Calu3 (cell line): ENCODE measurements at regions not wholly inside any gene's neighbourhood (a gene's known extent, or its start where the extent isn't known, plus 50 kb on each side); places are given as distances from the start of the nearest gene placed in this dataset.

Experiments used
- BruUV-seq: library from RNA; stranded (reverse); fragments of 400-500 nt; replicated peaks from 2 replicates; lab custom pipeline; 2021; lab: Mats Ljungman, UMichigan
- CTCF ChIA-PET: fragments of 300-600 bp; sonication (Branson Sonifier 250); formaldehyde crosslinking; loops from one replicate; lab custom pipeline; 2022; ENCODE audit warnings: antibody characterized with exemption; lab: Charles Lee
- DNase-seq: peaks from one replicate; pipeline ENCODE4 v3.0.0; 2022
- H3K27ac Mint-ChIP-seq: one replicate; pipeline ENCODE4 v1.8.0; 2022; ENCODE audit warnings: mixed read lengths; ENCODE audit not compliant: unreplicated experiment
- H3K27me3 Mint-ChIP-seq: one replicate; pipeline ENCODE4 v1.8.0; 2022; ENCODE audit warnings: mixed read lengths; ENCODE audit not compliant: unreplicated experiment
- H3K36me3 Mint-ChIP-seq: one replicate; pipeline ENCODE4 v1.8.0; 2022; ENCODE audit warnings: mild to moderate bottlenecking, moderate library complexity, mixed read lengths; ENCODE audit not compliant: insufficient read depth, unreplicated experiment
- H3K4me1 Mint-ChIP-seq: one replicate; pipeline ENCODE4 v1.8.0; 2022; ENCODE audit warnings: mild to moderate bottlenecking, low read depth, mixed read lengths; ENCODE audit not compliant: unreplicated experiment
- H3K4me3 Mint-ChIP-seq: one replicate; pipeline ENCODE4 v1.8.0; 2022; ENCODE audit warnings: mild to moderate bottlenecking, low read depth, moderate library complexity, mixed read lengths; ENCODE audit not compliant: unreplicated experiment
- H3K9me3 Mint-ChIP-seq: one replicate; pipeline ENCODE4 v1.8.0; 2022; ENCODE audit warnings: low read depth, mixed read lengths; ENCODE audit not compliant: unreplicated experiment
- intact Hi-C: fragments of 100-400 bp; cut with micrococcal nuclease; formaldehyde crosslinking; loops from one replicate; pipeline ENCODE4 v1.10.0; 2022; ENCODE audit not compliant: unreplicated experiment
- TF ChIP-seq, protein P1 (sequence below): fragments of 200-600 bp; IDR thresholded peaks from one replicate; pipeline ENCODE4 v1.8.0; 2022; ENCODE audit warnings: antibody characterized with exemption; ENCODE audit not compliant: unreplicated experiment

DNA sequence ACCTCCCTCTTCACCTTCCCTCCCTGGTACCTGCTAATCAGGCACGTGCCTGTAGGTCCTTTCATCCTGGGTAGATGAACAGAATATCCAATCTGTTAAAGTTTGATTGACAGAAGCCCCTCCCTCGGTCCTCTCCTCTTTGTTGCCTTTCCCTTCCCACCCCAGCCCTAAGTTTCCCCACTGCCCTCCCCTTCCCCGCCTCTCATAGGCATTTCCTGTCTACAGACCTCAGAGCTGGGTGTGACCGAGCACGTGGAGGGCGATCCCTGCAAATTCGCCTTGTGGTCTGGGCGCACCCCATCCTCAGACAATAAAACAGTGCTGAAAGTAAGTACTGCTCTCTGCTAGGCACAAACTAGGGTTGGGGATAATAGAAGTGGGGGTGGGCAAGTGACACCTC, 239.2 kb upstream of the UMPS start:
- BruUV-seq: no TSS peak
- Mint-ChIP-seq H3K9me3 (no peaks in the 10 kb centered on the region), H3K27me3 (peaks cover 74% of the 10 kb centered on the region), H3K4me1 (no peaks in the 10 kb centered on the region), H3K27ac (no peak overlapping the region), H3K36me3 (no peaks in the 10 kb centered on the region), H3K4me3 (no peak overlapping the region)
- TF ChIP-seq, protein P1, sequence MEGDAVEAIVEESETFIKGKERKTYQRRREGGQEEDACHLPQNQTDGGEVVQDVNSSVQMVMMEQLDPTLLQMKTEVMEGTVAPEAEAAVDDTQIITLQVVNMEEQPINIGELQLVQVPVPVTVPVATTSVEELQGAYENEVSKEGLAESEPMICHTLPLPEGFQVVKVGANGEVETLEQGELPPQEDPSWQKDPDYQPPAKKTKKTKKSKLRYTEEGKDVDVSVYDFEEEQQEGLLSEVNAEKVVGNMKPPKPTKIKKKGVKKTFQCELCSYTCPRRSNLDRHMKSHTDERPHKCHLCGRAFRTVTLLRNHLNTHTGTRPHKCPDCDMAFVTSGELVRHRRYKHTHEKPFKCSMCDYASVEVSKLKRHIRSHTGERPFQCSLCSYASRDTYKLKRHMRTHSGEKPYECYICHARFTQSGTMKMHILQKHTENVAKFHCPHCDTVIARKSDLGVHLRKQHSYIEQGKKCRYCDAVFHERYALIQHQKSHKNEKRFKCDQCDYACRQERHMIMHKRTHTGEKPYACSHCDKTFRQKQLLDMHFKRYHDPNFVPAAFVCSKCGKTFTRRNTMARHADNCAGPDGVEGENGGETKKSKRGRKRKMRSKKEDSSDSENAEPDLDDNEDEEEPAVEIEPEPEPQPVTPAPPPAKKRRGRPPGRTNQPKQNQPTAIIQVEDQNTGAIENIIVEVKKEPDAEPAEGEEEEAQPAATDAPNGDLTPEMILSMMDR: no peak
- DNase-seq: no peak
- CTCF ChIA-PET: interaction anchor here (0.7 to 1.0 kb wide), 3 partner anchors 35 to 61 kb away, joined by 3 to 7 read pairs (median 4); no protein-coding TSS in a partner anchor
- intact Hi-C loops: no loop called here

GRCh38 chr3:124491875-124492274, 238.4 kb upstream of the UMPS start:
- Mint-ChIP-seq H3K36me3 (no peaks in the 10 kb centered on the region), H3K9me3 (no peaks in the 10 kb centered on the region), H3K27ac (no peak overlapping the region), H3K4me1 (no peaks in the 10 kb centered on the region), H3K27me3 (peaks cover 82% of the 10 kb centered on the region), H3K4me3 (no peak overlapping the region)
- TF ChIP-seq, protein P1: no peak
- intact Hi-C loops: loop anchor here (1.0 kb wide), 1 partner anchor 58 kb away; no protein-coding TSS in a partner anchor
- no TSS peak for BruUV-seq
- DNase-seq: no peak
- CTCF ChIA-PET: interaction anchor here (1.0 kb wide), 1 partner anchor 60 kb away, joined by 7 read pairs; no protein-coding TSS in a partner anchor

GRCh38 chr3:124492824-124493223, 237.4 kb upstream of the UMPS start:
- peaks cover 84% of the 10 kb centered on the region for H3K27me3 Mint-ChIP-seq
- CTCF ChIA-PET: no interaction called here
- H3K36me3 Mint-ChIP-seq: no peaks in the 10 kb centered on the region
- BruUV-seq: no TSS peak
- H3K9me3 Mint-ChIP-seq: no peaks in the 10 kb centered on the region
- TF ChIP-seq, protein P1: peak; percentile 38
- H3K27ac Mint-ChIP-seq: no peak overlapping the region
- no peaks in the 10 kb centered on the region for H3K4me1 Mint-ChIP-seq
- no peak overlapping the region for H3K4me3 Mint-ChIP-seq
- intact Hi-C loops: loop anchor here (1.0 kb wide), 2 partner anchors 57 to 66 kb away; no protein-coding TSS in a partner anchor
- peak; percentile 84 for DNase-seq

- TF ChIP-seq, protein P1: no peak
- CTCF ChIA-PET: no interaction called here
- H3K27ac Mint-ChIP-seq: no peak overlapping the region
- no peaks in the 10 kb centered on the region for H3K9me3 Mint-ChIP-seq
- H3K4me1 Mint-ChIP-seq: no peaks in the 10 kb centered on the region
- no peak overlapping the region for H3K4me3 Mint-ChIP-seq
- peaks cover 77% of the 10 kb centered on the region for H3K27me3 Mint-ChIP-seq
- intact Hi-C loops: no loop called here
- no TSS peak for BruUV-seq
- no peaks in the 10 kb centered on the region for H3K36me3 Mint-ChIP-seq
- no peak for DNase-seq
These were observed 234.2 kb upstream of the UMPS start for GRCh38 chr3:124496061-124496460.
